DMS53 (cell line): ENCODE measurements at regions not wholly inside any gene's neighbourhood (a gene's known extent, or its start where the extent isn't known, plus 50 kb on each side); places are given as distances from the start of the nearest gene placed in this dataset.
A peak's percentile ranks its signal among the peaks of the same experiment; 100 is the strongest.

ENCODE experiments used
- DNase-seq: peaks from one replicate; lab custom pipeline; 2025; lab: John Stamatoyannopoulos, UW

DNA sequence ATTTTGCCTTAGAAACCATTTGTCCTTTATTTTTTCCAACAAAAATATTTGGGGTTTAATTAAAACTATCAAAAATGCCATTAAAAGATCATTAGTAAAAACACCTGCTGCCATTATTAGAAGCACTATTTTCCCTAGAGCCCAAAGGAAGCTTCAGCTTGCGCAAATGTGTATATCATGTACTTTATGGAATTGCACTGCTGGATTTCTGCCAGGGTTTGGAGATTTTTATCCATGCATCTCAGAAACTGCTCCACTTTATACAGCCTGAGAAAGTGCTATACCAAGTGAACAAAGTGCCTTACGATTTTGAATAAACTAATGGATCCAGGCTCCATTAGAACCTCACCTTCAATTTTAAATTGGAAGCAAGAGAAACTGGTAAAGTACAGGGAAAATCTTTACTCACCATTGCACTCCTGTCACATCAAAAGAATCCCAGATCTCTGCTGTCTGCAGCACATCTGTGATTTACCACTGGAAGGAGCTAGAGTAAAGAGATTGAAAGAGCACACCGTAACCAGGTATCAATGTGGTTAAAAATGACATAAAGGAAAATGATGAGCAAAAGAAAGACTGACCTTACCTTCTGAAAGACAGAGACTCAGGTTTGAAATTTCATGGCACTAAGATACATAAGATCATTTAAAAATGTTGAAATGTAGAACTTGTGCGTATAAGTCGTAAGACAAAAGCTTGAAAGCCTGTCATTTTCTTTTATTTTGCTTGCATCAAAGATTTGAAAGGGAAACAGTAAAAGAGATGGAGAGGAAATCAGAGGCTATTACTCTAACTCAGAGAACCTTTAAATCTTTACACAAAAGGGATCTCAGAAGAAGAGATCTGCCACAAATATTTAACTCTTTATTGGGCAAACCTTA, 678.1 kb upstream of the GOT2 start:
- peak; percentile 9 for DNase-seq

DNA sequence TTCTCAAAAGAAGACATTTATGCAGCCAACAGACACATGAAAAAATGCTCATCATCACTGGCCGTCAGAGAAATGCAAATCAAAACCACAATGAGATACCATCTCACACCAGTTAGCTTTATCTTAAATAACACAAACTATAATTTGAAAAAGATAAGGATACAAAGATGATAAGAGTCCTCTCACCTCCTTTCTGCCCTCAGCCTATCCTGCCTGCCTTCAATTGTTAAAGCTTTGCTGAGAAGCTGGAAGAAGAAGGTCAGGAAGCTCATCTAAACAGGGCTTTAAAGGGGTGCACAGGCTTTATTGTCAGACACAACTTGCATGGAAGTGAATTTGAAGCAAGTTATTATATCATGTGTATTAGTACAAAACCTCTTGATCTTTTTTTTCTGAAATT, 676.3 kb upstream of the GOT2 start:
- no peak for DNase-seq

GRCh38 chr16:59405802-59406201, 671.7 kb upstream of the GOT2 start:
- no peak for DNase-seq

- no peak for DNase-seq
Observed at GRCh38 chr16:59404509-59404908, 670.4 kb upstream of the GOT2 start.

DNA sequence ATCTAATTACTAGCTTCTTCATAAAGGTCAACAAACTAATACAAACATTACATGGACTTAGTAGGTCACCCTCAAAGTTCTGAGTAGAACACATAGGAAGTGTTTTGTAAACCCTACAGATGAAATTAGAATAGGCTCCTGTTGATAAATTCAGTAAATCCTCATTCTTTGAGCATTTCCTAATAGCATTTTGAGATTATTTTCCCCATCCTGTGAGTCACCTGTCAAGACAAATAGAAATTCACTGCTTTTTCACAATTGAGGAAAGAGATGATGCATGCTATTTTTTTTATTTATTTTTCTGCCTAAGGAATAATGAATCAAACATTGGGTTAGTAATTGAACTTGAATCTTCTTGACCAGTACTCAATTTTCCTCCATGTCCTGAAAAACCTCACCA, 666.7 kb upstream of the GOT2 start:
- no peak for DNase-seq

- no peak for DNase-seq
Observed at GRCh38 chr16:59397638-59398037, 663.5 kb upstream of the GOT2 start.

- no peak for DNase-seq
Observed at GRCh38 chr16:59394526-59394925, 660.4 kb upstream of the GOT2 start.

DNA sequence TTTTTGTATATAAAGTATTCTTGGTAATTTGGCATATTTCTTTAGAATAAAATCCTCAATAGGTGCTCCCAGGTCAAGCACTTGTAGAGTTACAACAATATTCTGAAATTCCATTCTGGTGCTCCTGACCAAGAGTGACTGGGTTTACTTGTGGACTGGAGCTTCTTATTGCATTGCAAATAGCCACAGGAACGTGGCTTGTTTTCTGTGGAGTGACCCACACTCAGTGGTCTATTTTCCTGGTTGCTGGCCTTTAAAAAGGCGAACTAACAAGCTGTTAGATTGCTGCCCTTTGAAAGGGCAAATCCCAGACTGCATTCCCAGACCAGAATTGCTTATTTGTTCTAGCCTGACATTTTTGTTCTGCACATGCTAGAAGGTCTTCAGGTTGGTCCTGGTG, 658.8 kb upstream of the GOT2 start:
- no peak for DNase-seq

DNA sequence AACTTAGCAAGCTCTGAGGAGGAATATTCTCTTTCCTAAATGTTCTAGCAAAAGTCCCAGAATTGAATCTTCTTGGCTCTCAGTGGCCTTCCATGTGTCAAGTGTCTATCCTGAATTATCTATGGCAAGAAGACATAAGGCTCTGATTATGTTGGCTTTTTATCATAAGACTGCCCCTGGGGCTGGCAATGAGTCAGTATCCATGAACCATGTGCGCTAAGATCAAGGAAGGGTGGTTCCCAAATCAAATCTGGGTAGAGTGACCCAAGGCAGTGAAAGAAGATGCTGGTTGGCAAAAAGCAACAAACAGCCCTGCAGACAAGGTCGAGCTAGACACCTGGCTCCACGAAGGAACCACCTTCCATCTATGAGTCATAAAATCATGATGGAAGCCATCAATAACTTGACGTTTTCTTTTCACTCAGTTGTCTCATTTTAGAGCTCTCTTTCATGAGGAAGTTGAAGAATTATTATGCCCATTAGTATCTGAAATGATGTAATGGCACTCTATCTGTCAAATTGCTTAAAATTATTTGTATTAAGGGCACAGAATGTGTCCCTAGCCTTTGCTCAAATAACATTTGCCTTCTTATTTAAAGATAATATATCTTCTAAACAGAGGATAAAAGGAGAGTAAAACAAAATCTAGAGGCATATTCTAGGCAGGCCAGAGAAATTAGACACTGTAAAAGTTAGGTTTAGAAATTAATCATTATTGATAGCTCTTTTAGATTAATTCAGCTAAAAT, 657.7 kb upstream of the GOT2 start:
- DNase-seq, result no peak

GRCh38 chr16:59385959-59386358, 651.8 kb upstream of the GOT2 start:
- no peak for DNase-seq

DNA sequence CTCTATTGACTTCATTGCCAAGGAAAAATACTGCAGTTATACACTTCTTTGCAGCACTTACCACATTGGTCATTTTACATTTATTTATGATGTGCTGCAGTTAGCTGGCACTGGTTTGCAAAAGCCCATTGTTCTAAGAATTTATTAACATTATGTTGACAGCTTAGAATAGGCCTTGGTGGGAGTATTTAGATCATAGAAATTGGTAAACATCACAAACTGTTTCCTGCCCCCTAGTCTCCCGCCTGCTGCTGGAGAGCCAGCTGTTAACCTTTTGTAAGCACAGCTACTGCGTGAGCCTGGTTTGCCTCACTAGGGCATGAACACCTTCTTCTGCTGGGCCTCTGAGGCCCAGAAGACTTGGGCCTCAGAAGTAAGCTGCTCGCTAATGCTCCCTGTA, 651.4 kb upstream of the GOT2 start:
- DNase-seq, result no peak

GRCh38 chr16:59373632-59374031, 639.5 kb upstream of the GOT2 start:
- no peak for DNase-seq

- no peak for DNase-seq
Observed at GRCh38 chr16:59370717-59371116, 636.6 kb upstream of the GOT2 start.

DNA sequence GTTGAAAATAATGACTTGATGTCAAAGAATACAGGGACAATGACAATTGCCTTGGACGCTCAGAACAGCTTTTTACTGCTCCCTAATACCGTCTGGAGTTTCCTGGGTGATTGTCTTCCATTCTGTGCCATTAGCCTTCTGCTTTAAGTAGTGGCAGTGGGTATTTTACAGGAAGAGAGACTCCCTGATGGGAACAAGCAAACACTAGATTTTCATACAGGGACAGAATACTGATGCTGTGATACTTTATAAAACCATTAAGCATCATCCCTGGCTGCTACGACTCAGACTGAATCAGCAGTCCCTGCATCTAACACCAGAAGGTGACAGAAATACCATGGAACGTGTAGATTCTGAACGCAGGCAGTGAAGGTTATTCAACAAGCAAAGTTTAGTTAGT, 635.4 kb upstream of the GOT2 start:
- no peak for DNase-seq

- no peak for DNase-seq
Observed at GRCh38 chr16:59368586-59368985, 634.5 kb upstream of the GOT2 start.

DNA sequence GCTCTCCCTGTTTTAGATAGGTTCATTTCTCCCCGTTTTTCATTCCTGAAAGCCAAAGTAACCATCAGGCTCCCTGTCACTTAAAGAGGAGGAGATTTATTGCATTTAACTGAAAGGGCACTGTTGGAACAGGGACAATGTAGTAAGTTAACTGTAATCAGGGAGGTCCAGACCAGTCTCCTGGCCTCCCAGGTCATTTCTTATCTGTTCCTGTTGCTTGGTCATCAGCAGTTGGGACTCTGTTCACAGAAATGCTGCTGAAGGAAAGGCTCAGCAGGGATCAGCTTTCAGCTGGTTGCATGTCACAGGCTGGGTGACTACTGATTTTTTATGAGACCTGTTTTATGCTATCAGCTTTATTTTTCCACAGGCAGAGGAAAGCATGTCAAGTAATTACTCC, 622.6 kb upstream of the GOT2 start:
- no peak for DNase-seq

GRCh38 chr16:59356144-59356543, 622.0 kb upstream of the GOT2 start:
- no peak for DNase-seq

- no peak for DNase-seq
Observed at GRCh38 chr16:59355704-59356103, 621.6 kb upstream of the GOT2 start.

DNA sequence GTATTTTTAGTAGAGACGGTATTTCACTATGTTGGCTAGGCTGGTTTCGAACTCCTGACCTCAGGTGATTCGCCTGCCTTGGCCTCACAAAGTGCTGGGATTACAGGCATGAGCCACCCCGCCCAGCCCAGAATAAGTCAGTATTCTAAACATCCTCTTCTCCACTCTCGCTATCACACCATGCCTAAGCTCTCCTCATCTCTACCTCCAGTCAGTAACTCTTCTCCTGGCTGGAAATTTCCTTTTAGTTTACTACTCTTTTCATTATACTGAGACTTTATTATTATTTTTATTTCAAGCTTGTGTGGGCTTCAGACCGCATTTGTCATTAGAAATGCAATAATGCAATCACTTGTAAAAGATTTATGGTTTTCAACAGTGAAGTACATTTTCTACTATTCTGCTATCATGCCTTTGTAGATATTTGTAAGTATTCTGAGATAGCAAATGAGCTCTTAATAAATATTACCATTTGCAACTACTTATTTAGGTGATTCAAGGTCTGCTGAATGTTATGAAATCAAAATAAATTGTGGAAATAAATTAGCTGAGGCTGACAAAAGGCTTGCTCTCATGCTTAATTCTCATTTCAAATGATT, 617.3 kb upstream of the GOT2 start:
- DNase-seq, result no peak

- DNase-seq, result no peak
Observed at GRCh38 chr16:59350670-59351069, 616.6 kb upstream of the GOT2 start.

DNA sequence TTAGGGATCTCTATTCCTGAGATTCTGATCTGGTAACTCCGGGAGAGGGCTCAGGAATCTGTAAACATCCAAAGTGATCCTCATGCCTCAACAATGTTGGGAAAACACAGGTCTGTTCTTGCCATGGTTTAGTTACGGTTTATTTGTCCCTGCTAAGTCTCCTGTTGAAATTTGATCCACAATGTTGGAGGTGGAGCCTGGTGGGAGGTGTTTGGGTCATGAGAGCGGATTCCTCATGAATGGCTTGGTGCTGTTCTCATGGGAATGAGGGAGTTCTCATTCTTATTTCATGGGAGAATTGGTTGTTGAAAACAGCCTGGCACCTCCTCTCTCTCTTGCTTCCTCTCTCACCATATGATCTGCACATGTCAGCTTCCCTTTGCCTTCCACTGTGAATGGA, 608.6 kb upstream of the GOT2 start:
- DNase-seq, result no peak

DNA sequence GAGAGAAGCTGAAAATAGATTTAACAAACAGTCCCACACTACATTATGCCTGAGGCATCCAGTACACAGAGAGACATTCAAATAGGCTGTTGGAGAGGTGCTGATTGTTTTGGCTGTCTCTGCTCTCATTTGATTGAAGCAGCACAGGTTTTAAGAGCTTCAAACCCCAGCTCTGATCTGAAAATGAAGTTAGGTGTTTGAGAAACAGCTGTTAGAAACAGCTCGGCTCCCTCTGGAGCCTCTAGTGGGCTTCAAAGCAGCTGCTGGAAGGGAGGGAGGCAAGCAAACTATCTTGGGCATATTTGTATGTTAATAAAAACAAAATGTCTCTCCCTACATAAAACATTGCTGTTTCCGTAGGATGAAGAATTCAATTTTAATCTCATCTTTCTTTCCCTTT, 607.3 kb upstream of the GOT2 start:
- no peak for DNase-seq

DNA sequence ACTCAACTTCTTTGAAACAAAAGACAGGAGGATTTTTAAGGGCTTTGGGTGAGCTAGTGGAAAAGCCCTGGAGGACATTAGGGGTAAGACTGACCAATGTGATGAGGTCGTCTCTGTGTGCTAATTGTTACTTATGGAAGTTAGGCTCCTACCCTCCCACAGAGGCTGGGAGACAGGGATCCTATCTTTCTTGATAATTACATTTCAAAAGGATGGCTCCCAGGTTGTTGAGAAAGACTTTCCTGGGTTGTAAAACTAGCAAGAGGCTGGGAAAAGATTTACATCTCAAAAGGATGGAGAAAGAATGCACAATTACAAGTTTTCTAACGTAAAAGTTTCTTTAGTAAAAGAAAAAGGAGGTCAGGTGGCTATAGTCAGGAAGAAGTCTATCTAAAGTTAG, 605.8 kb upstream of the GOT2 start:
- no peak for DNase-seq
